Liver (tissue), 8 donors: ENCODE measurements at regions not wholly inside any gene's neighbourhood (a gene's known extent, or its start where the extent isn't known, plus 50 kb on each side); places are given as distances from the start of the nearest gene placed in this dataset.

ENCODE experiments used
- DNase-seq: peaks from one replicate; pipeline ENCODE4 v3.0.0-alpha.2; 2017; ENCODE audit warnings: low spot score
- H3K27ac ChIP-seq, 2 donors: one replicate each; pipeline ENCODE4 v1.7.0; 2013; ENCODE audit warnings: inconsistent platforms in 2 of 2, low read length in 2 of 2, control low read depth in 1 of 2, low read depth in 1 of 2, mild to moderate bottlenecking in 1 of 2
- H3K27me3 ChIP-seq, 4 donors: one replicate each; pipeline versions ENCODE4 v1.6.1 to v1.7.0; 2013; ENCODE audit warnings: low read length in 3 of 4, inconsistent platforms in 1 of 4, mild to moderate bottlenecking in 1 of 4, moderate library complexity in 1 of 4; ENCODE audit not compliant: control insufficient read depth in 4 of 4, insufficient read depth in 4 of 4
- H3K36me3 ChIP-seq, 4 donors: one replicate each; pipeline versions ENCODE4 v1.6.1 to v1.7.0; 2013; ENCODE audit warnings: low read length in 3 of 4, mild to moderate bottlenecking in 3 of 4, low read depth in 1 of 4, moderate library complexity in 1 of 4; ENCODE audit not compliant: control insufficient read depth in 4 of 4, insufficient read depth in 3 of 4
- H3K4me1 ChIP-seq, 4 donors: one replicate each; pipeline versions ENCODE4 v1.6.1 to v1.7.0; 2013; ENCODE audit warnings: low read length in 3 of 4, mild to moderate bottlenecking in 3 of 4, moderate library complexity in 1 of 4; ENCODE audit not compliant: control insufficient read depth in 4 of 4, insufficient read depth in 4 of 4
- H3K4me3 ChIP-seq, 3 donors: one replicate each; pipeline versions ENCODE4 v1.6.1 to v1.7.0; 2013; ENCODE audit warnings: low read length in 3 of 3, control low read depth in 1 of 3, low read depth in 1 of 3, mild to moderate bottlenecking in 1 of 3
- H3K9ac ChIP-seq, 2 donors: one replicate each; pipeline ENCODE4 v1.7.0; 2013; ENCODE audit warnings: low read length in 2 of 2, mild to moderate bottlenecking in 2 of 2, moderate library complexity in 2 of 2, control low read depth in 1 of 2, low read depth in 1 of 2
- H3K9me3 ChIP-seq, 4 donors: one replicate each; pipeline versions ENCODE4 v1.6.1 to v1.7.0; 2013; ENCODE audit warnings: low read length in 3 of 4; ENCODE audit not compliant: control insufficient read depth in 4 of 4
- ATF3 ChIP-seq: IDR thresholded peaks from 2 replicates; pipeline ENCODE4 v1.6.1; 2016; ENCODE audit warnings: antibody characterized with exemption
- CTCF ChIP-seq: fragments of 150-350 bp; IDR thresholded peaks from 2 replicates; pipeline ENCODE4 v1.5.1; 2017; ENCODE audit warnings: improper control_type of control experiment, low read depth, low read length; ENCODE audit not compliant: missing input control
- EGR1 ChIP-seq, 2 donors: IDR thresholded peaks; 2 replicates each; pipeline ENCODE4 v1.6.1; 2016 to 2018; ENCODE audit warnings: antibody characterized with exemption in 2 of 2, low read depth in 2 of 2
- FOXA1 ChIP-seq: IDR thresholded peaks from 2 replicates; pipeline ENCODE4 v1.6.1; 2016; ENCODE audit warnings: antibody characterized with exemption
- FOXA2 ChIP-seq: IDR thresholded peaks from 2 replicates; pipeline ENCODE4 v1.6.1; 2016; ENCODE audit warnings: antibody characterized with exemption
- GABPA ChIP-seq, 2 donors: IDR thresholded peaks in 1 of 2; conservative IDR thresholded peaks in 1 of 2; 2 replicates each; pipeline ENCODE4 v1.6.1; 2016; ENCODE audit warnings: antibody characterized with exemption in 2 of 2, mild to moderate bottlenecking in 1 of 2, moderate library complexity in 1 of 2
- HNF4A ChIP-seq, 2 donors: conservative IDR thresholded peaks; 2 replicates each; pipeline ENCODE4 v1.6.1; 2016; ENCODE audit warnings: antibody characterized with exemption in 2 of 2, mild to moderate bottlenecking in 2 of 2
- HNF4G ChIP-seq: IDR thresholded peaks from 2 replicates; pipeline ENCODE4 v1.6.1; 2016; ENCODE audit warnings: antibody characterized with exemption
- JUND ChIP-seq, 2 donors: IDR thresholded peaks; 2 replicates each; pipeline ENCODE4 v1.6.1; 2016; ENCODE audit warnings: antibody characterized with exemption in 2 of 2
- MAX ChIP-seq: IDR thresholded peaks from 2 replicates; pipeline ENCODE4 v1.6.1; 2016; ENCODE audit warnings: antibody characterized with exemption
- NR2F2 ChIP-seq: IDR thresholded peaks from 2 replicates; pipeline ENCODE4 v1.6.1; 2016; ENCODE audit warnings: antibody characterized with exemption
- RAD21 ChIP-seq, 2 donors: IDR thresholded peaks; 2 replicates each; pipeline ENCODE4 v1.6.1; 2016; ENCODE audit warnings: antibody characterized with exemption in 2 of 2, mild to moderate bottlenecking in 2 of 2
- REST ChIP-seq: IDR thresholded peaks from 2 replicates; pipeline ENCODE4 v1.6.1; 2016; ENCODE audit warnings: antibody characterized with exemption, mild to moderate bottlenecking
- RXRA ChIP-seq, 2 donors: IDR thresholded peaks; 2 replicates each; pipeline ENCODE4 v1.6.1; 2017 to 2018; ENCODE audit warnings: antibody characterized with exemption in 2 of 2, mild to moderate bottlenecking in 1 of 2
- SP1 ChIP-seq: IDR thresholded peaks from 2 replicates; pipeline ENCODE4 v1.6.1; 2018; ENCODE audit warnings: antibody characterized with exemption, mild to moderate bottlenecking
- TAF1 ChIP-seq: conservative IDR thresholded peaks from 2 replicates; pipeline ENCODE4 v1.6.1; 2016; ENCODE audit warnings: antibody characterized with exemption, mild to moderate bottlenecking
- YY1 ChIP-seq: IDR thresholded peaks from 2 replicates; pipeline ENCODE4 v1.6.1; 2016; ENCODE audit warnings: antibody characterized with exemption, mild to moderate bottlenecking
- ZBTB33 ChIP-seq: IDR thresholded peaks from 2 replicates; pipeline ENCODE4 v1.6.1; 2016; ENCODE audit warnings: antibody characterized with exemption
- WGBS: extraction: QIAGEN DNeasy Blood & Tissue Kit; methylation state at CpG from one replicate; pipeline ENCODE4 v1.1.7; 2013; 5-methylcytosine and 5-hydroxymethylcytosine counted together
- donor health status: healthy.
- donor health status: healthy.
- donor health status: healthy.
- donor health status: healthy.
- donor health status: healthy.

- Histone ChIP-seq H3K27ac (no peak overlapping the region), H3K36me3 (no peaks in the 10 kb centered on the region), H3K4me3 (no peak overlapping the region), H3K9ac (no peak overlapping the region), H3K4me1 (peaks cover 0 to 7% (median 3%) of the 10 kb centered on the region in 4 donors), H3K27me3 (peaks cover 0 to 3% (median 0%) of the 10 kb centered on the region in 4 donors), H3K9me3 (no peaks in the 10 kb centered on the region)
- no peak for TF ChIP-seq CTCF
- no peak for TF ChIP-seq MAX
- TF ChIP-seq EGR1 (IDR thresholded peaks at IDR 0.05; ENCODE audit: low read depth in 2 of 2): no peak
- TF ChIP-seq TAF1: no peak
- TF ChIP-seq FOXA2: no peak
- no peak for TF ChIP-seq RAD21 (IDR thresholded peaks at IDR 0.05)
- no peak for TF ChIP-seq SP1
- no peak for TF ChIP-seq RXRA (IDR thresholded peaks at IDR 0.05)
- TF ChIP-seq JUND (IDR thresholded peaks at IDR 0.05): no peak
- no peak for TF ChIP-seq REST
- no peak for TF ChIP-seq HNF4A (conservative IDR thresholded peaks at IDR 0.05)
- TF ChIP-seq ATF3: no peak
- TF ChIP-seq YY1: no peak
- TF ChIP-seq ZBTB33: no peak
- no peak for TF ChIP-seq GABPA (IDR thresholded peaks at IDR 0.05 in 1 of 2, conservative IDR thresholded peaks at IDR 0.05 in 1 of 2)
- no peak for TF ChIP-seq HNF4G
- no peak for TF ChIP-seq FOXA1
- no peak for TF ChIP-seq NR2F2
- DNase-seq: no peak
- WGBS: 94% methylated on average over 4 of the region's 4 CpGs
Measured at GRCh38 chr3:494190-494589, 297.6 kb downstream of the CHL1 start.

- Histone ChIP-seq H3K4me3 (no peak overlapping the region), H3K27me3 (peaks cover 0 to 3% (median 0%) of the 10 kb centered on the region in 4 donors), H3K4me1 (no peaks in the 10 kb centered on the region), H3K27ac (no peak overlapping the region), H3K36me3 (no peaks in the 10 kb centered on the region), H3K9ac (no peak overlapping the region), H3K9me3 (no peaks in the 10 kb centered on the region)
- no peak for TF ChIP-seq MAX
- TF ChIP-seq HNF4G: no peak
- no peak for TF ChIP-seq SP1
- TF ChIP-seq FOXA1: no peak
- TF ChIP-seq FOXA2: no peak
- TF ChIP-seq EGR1 (IDR thresholded peaks at IDR 0.05; ENCODE audit: low read depth in 2 of 2): no peak
- TF ChIP-seq CTCF: no peak
- no peak for TF ChIP-seq ZBTB33
- no peak for DNase-seq
Measured at GRCh38 chr3:498487-498886, 301.9 kb downstream of the CHL1 start.
